ENCODE measurements at regions not wholly inside any gene's neighbourhood (a gene's known extent, or its start where the extent isn't known, plus 50 kb on each side); places are given as distances from the start of the nearest gene placed in this dataset.

DNA sequence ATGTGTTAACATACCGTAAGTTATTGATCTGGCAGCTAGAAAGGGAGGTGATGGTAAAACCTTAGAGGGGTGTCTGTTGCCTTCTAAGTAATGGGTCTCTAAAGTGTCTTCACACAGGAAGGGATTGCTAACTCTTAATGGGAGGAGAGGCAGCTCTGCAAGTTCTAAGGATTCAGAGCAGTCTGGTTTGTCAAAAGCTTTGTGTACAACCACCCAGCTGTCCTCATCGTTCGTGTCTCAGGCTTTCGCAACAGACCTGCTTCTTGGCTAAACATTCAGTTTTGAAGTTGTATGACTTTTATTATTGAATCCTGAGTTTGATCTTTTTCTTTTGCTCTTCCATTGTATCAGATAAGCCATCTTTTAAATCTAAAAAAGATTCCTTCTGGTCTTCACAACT is 404.9 kb downstream of the SQOR start:
- TF ChIP-seq POLR2AphosphoS5 (IDR thresholded peaks at IDR 0.05; ENCODE audit: low read depth, low read length) (no peak), TAF1 (IDR thresholded peaks at IDR 0.05; ENCODE audit: borderline replicate concordance, low read depth, low read length) (no peak)

Measured in GM12892 (cell line).